Eye (tissue), 1 donor: ENCODE measurements at regions not wholly inside any gene's neighbourhood (a gene's known extent, or its start where the extent isn't known, plus 50 kb on each side); places are given as distances from the start of the nearest gene placed in this dataset.

Source experiments
- DNase-seq: peaks from one replicate; pipeline ENCODE4 v3.0.0-alpha.2; 2015

GRCh38 chr17:5695480-5695879 is 111.2 kb upstream of the NLRP1 start:
- no peak for DNase-seq

GRCh38 chr17:5698959-5699358 is 114.7 kb upstream of the NLRP1 start:
- no peak for DNase-seq

- peak; percentile 63 for DNase-seq
Observed at GRCh38 chr17:5699814-5700213, 115.5 kb upstream of the NLRP1 start.

GRCh38 chr17:5700745-5701144 is 116.4 kb upstream of the NLRP1 start:
- no peak for DNase-seq

GRCh38 chr17:5701381-5701780 is 117.1 kb upstream of the NLRP1 start:
- DNase-seq: no peak

- no peak for DNase-seq
Observed at GRCh38 chr17:5702951-5703510, 118.7 kb upstream of the NLRP1 start.

- DNase-seq: no peak
Observed at GRCh38 chr17:5703736-5704135, 119.4 kb upstream of the NLRP1 start.

GRCh38 chr17:5705081-5705875 is 121.0 kb upstream of the NLRP1 start:
- peak; percentile 56 for DNase-seq

GRCh38 chr17:5705876-5706576 is 121.7 kb upstream of the NLRP1 start:
- DNase-seq: no peak

- peak; percentile 92 for DNase-seq
Observed at GRCh38 chr17:5706577-5707210, 122.4 kb upstream of the NLRP1 start.

- no peak for DNase-seq
Observed at GRCh38 chr17:5707482-5707881, 123.2 kb upstream of the NLRP1 start.

- DNase-seq: no peak
Observed at GRCh38 chr17:5708344-5708743, 124.0 kb upstream of the NLRP1 start.

GRCh38 chr17:5711344-5711743 is 127.0 kb upstream of the NLRP1 start:
- DNase-seq: peak; percentile 50

- DNase-seq: no peak
Observed at GRCh38 chr17:5714993-5715392, 130.7 kb upstream of the NLRP1 start.

- no peak for DNase-seq
Observed at GRCh38 chr17:5715478-5715877, 131.2 kb upstream of the NLRP1 start.

- peak; percentile 77 for DNase-seq
Observed at GRCh38 chr17:5718726-5719125, 134.4 kb upstream of the NLRP1 start.

- no peak for DNase-seq
Observed at GRCh38 chr17:5719976-5720375, 135.7 kb upstream of the NLRP1 start.

- DNase-seq: no peak
Observed at GRCh38 chr17:5730373-5730772, 146.1 kb upstream of the NLRP1 start.

- no peak for DNase-seq
Observed at GRCh38 chr17:5740937-5741336, 156.6 kb upstream of the NLRP1 start.

- no peak for DNase-seq
Observed at GRCh38 chr17:5741810-5742209, 157.5 kb upstream of the NLRP1 start.

- DNase-seq: peak; percentile 75
Observed at GRCh38 chr17:5745111-5745813, 161.0 kb upstream of the NLRP1 start.

GRCh38 chr17:5747276-5747675 is 163.0 kb upstream of the NLRP1 start:
- DNase-seq: no peak

- DNase-seq: no peak
Observed at GRCh38 chr17:5747964-5748363, 163.7 kb upstream of the NLRP1 start.
